GM18517 (cell line): ENCODE measurements at regions not wholly inside any gene's neighbourhood (a gene's known extent, or its start where the extent isn't known, plus 50 kb on each side); places are given as distances from the start of the nearest gene placed in this dataset.
"Not testable (repeated sequence)": the region's sequence is repeated elsewhere in the genome, so short reads cannot be mapped to it uniquely, and the experiment has no call there.

Experiments used
- ATAC-seq: cut with Tn5 transposase; IDR thresholded peaks from one replicate; pipeline ENCODE4 v1.9.1; 2021; ENCODE audit warnings: mild to moderate bottlenecking, moderate library complexity; ENCODE audit not compliant: unreplicated experiment

GRCh38 chr11:43067681-43068080 is 244.1 kb upstream of the API5 start:
- ATAC-seq = no peak

GRCh38 chr11:43071338-43071737 is 240.5 kb upstream of the API5 start:
- no peak for ATAC-seq

GRCh38 chr11:43072096-43072495 is 239.7 kb upstream of the API5 start:
- no peak for ATAC-seq

- no peak for ATAC-seq
Observed at GRCh38 chr11:43072911-43073310, 238.9 kb upstream of the API5 start.

- no peak for ATAC-seq
Observed at GRCh38 chr11:43074810-43075209, 237.0 kb upstream of the API5 start.

GRCh38 chr11:43101113-43101512 is 210.7 kb upstream of the API5 start:
- no peak for ATAC-seq

GRCh38 chr11:43116071-43116470 is 195.7 kb upstream of the API5 start:
- no peak for ATAC-seq

GRCh38 chr11:43119275-43119970 is 192.4 kb upstream of the API5 start:
- no peak for ATAC-seq

- no peak for ATAC-seq
Observed at GRCh38 chr11:43122546-43122945, 189.2 kb upstream of the API5 start.

GRCh38 chr11:43123443-43123842 is 188.4 kb upstream of the API5 start:
- no peak for ATAC-seq

GRCh38 chr11:43124272-43124935 is 187.4 kb upstream of the API5 start:
- ATAC-seq = no peak

- ATAC-seq = no peak
Observed at GRCh38 chr11:43129329-43129728, 182.5 kb upstream of the API5 start.

GRCh38 chr11:43130616-43131015 is 181.2 kb upstream of the API5 start:
- ATAC-seq = no peak

- ATAC-seq = peak; percentile 75
Observed at GRCh38 chr11:43135966-43136534, 175.7 kb upstream of the API5 start.

- no peak for ATAC-seq
Observed at GRCh38 chr11:43138621-43139140, 173.1 kb upstream of the API5 start.

GRCh38 chr11:43145653-43146052 is 166.1 kb upstream of the API5 start:
- ATAC-seq = peak; percentile 93

GRCh38 chr11:43150697-43151096 is 161.1 kb upstream of the API5 start:
- no peak for ATAC-seq

- no peak for ATAC-seq
Observed at GRCh38 chr11:43164831-43165230, 147.0 kb upstream of the API5 start.

GRCh38 chr11:43165393-43165792 is 146.4 kb upstream of the API5 start:
- not testable (repeated sequence) for ATAC-seq

- ATAC-seq = not testable (repeated sequence)
Observed at GRCh38 chr11:43168241-43168640, 143.6 kb upstream of the API5 start.

GRCh38 chr11:43172477-43172876 is 139.3 kb upstream of the API5 start:
- no peak for ATAC-seq

GRCh38 chr11:43177975-43178374 is 133.8 kb upstream of the API5 start:
- no peak for ATAC-seq
